ENCODE measurements at regions not wholly inside any gene's neighbourhood (a gene's known extent, or its start where the extent isn't known, plus 50 kb on each side); places are given as distances from the start of the nearest gene placed in this dataset.

DNA sequence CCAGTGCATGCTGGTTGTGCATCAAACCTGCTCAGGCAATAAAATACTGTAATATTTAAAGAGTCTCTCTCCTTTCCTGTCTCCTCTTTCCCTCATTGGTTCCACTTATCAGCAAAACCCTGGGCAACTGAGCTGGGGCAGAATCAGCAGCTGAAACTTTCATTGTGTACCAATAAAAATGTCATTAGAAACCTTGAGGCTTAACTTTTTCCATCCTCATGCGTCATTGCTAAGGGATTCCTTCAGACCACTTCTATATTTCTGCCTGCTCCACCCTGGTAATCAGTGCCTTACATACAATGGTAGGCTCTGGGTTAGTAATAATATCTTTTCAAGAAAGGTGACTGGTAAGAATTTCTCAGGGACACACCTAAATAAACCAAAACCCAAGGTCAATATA is 880.3 kb downstream of the RPA4 start:
- no peak for DNase-seq (ENCODE audit: low spot score)
- ATAC-seq, result no peak

DNA sequence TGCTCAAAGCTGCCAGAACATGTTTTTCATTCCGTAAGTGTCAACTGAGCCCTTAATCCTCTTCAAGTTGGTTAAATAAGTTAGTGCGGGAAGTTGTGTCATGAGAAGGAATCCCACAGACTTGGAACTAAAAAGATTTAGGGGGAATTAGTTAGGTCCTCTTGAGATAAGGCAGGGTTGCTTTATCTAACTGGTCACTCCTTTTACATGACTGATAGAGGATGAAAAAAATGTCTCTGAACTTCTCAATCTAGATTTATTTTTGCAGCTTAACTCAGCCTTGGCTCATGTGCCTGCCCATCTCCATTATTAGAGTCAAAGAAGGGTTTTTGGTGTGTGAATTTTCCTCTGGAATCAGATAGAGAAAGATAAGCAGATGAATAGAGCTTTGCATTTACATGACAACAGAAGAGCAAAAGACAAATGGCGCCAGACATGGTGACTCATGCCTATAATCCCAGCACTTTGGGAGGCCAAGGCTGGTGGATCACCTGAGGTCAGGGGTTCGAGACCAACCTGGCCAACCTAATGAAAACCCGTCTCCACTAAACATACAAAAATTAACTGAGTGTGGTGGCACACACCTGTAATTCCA is 882.9 kb downstream of the RPA4 start:
- no peak for ATAC-seq

GRCh38 chrX:97787311-97787710 is 903.6 kb downstream of the RPA4 start:
- ATAC-seq, result no peak
- DNase-seq (ENCODE audit: low spot score), result no peak

More for the DNA sequence above, 882.9 kb downstream of the RPA4 start:
- no peak for DNase-seq (ENCODE audit: low spot score)

- ATAC-seq (no peak), DNase-seq (ENCODE audit: low spot score) (no peak)
Observed at GRCh38 chrX:97787849-97788248, 904.1 kb downstream of the RPA4 start.

DNA sequence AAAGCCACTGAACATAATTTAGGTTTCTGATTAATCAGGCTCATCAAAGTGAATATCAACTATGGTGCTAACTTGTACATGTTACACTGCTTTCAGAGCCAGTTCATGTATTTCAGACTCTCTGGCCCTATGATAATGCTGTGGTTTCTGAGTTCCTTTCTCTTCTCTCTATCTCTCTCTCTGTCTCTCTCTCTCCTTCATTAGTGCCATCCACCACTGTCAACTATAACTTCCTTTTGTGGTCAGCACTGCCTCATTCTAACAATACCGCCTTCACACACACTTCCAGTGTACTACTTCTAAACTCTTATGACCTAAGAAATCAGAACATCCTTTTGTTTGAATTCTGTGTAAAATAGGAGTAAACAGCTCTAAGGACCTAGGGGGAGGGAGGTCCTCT is 907.1 kb downstream of the RPA4 start:
- DNase-seq (ENCODE audit: low spot score) (no peak), ATAC-seq (no peak)

- ATAC-seq (no peak), DNase-seq (ENCODE audit: low spot score) (no peak)
Observed at GRCh38 chrX:97797076-97797475, 913.4 kb downstream of the RPA4 start.

GRCh38 chrX:97806238-97806637 is 922.5 kb downstream of the RPA4 start:
- DNase-seq (ENCODE audit: low spot score) (no peak), ATAC-seq (no peak)

DNA sequence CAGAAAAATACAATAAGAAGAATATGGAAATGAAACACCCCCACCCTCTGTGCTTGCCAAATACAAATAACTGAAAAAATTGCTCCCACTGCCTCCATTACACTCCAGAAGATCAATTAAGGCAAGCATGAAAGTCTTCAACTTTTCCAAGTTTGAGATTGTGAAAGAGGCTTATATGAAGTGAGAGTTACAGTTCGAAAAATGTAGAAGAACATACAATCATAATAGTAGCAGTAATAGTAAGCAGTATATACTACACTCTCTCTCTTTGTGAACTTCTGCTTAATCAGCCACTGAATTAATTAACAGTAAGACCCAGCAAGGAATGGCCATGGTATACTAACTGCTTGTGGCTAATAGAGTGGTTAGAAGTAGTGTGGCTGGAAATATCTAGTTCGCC is 923.2 kb downstream of the RPA4 start:
- ATAC-seq (no peak), DNase-seq (ENCODE audit: low spot score) (no peak)

DNA sequence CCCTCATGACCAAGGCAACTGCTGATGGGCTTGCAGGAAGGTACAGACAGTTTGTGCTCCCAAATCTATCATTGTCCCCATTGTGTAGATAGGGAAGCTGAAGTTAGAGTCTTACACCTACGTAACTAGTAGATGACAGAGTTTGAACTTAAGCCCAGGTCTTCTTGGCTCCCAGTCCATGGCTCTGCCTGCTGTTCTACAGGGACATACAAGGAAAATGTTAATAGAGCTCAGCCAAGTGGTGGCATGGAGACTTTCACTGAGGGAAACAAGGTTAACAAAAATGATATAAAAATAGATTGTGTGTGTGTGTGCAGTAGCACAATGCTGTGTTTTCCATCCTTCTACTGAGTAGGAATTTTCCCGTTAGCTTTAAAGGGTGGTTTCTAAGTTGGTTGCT is 936.5 kb downstream of the RPA4 start:
- DNase-seq (ENCODE audit: low spot score) (no peak), ATAC-seq (no peak)

DNA sequence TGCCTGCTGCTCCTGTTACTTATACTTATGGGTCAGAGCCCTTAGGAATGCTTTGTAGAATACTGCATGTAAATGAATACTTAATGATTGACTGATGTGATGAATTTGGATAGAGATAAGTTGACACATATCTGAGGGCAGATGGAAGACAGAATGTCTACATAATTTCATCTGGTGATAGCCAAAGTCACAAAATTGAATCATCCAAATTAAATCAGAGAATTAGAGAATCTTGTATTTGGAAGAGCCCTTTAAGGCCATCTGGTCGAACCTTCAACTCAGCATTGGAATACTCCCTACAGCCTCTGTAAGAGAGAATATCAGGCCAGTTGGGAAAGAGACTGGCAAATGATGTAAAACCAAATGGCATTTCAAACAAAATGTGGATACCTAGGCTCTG is 944.8 kb downstream of the RPA4 start:
- no peak for ATAC-seq
- DNase-seq (ENCODE audit: low spot score), result no peak

- ATAC-seq, result no peak
Observed at GRCh38 chrX:97835969-97836368, 952.3 kb downstream of the RPA4 start.

GRCh38 chrX:97841544-97842179 is 958.0 kb downstream of the RPA4 start:
- ATAC-seq, result no peak
- DNase-seq (ENCODE audit: low spot score), result no peak

More at GRCh38 chrX:97835969-97836368, 952.3 kb downstream of the RPA4 start:
- DNase-seq (ENCODE audit: low spot score), result no peak

DNA sequence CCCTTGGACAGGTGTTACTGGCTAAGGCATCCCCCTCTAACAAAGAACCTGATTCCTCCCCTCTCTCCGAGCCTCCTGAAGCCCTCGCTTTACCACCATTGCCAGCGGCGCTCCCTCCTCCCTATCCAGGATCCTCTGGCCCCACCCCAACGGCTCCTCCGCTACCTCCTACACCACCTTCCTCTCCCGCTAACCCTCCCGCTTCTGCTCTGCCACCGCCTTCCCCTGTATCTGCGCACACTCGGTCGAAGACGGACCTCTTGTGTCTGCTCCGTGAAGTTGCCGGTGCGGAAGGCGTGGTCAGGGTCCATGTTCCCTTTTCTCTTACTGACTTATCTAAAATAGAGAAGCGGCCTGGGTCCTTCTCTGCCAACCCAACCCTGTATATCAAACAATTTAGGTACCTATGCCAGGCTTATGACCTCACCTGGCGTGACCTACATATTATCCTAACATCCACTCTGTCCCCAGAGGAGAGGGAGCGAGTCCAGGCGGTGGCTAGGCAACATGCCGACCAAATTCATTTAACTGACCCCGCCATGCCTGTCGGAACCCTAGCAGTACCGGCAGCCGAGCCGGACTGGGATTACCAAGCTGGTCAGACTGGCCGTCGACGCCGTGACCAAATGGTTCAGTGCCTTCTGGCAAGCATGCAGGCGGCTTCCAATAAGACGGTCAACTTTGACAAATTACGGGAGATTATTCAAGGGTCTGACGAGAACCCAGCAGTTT is 958.9 kb downstream of the RPA4 start:
- DNase-seq (ENCODE audit: low spot score) (no peak), ATAC-seq (no peak)

- DNase-seq (ENCODE audit: low spot score), result no peak
- ATAC-seq, result no peak
Observed at GRCh38 chrX:97843200-97843811, 959.6 kb downstream of the RPA4 start.

GRCh38 chrX:97844161-97844560 is 960.5 kb downstream of the RPA4 start:
- ATAC-seq (no peak), DNase-seq (ENCODE audit: low spot score) (no peak)

DNA sequence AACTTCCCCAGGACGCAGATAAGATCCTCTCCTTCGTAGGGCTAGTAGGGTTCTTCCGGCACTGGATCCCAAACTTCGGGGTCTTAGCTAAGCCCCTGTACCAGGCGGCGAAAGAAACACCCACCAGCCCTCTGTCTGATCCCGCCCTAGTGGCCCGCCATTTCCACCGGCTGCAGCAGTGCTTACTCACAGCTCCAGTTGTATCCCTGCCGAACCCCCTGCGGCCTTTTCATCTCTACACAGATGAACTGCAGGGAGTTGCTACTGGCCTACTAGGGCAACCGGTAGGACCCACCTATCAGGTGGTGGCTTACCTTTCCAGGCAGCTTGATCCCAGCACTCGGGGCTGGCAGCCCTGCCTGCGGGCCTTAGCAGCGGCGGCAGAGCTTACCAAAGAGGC is 961.2 kb downstream of the RPA4 start:
- ATAC-seq (no peak), DNase-seq (ENCODE audit: low spot score) (no peak)

DNA sequence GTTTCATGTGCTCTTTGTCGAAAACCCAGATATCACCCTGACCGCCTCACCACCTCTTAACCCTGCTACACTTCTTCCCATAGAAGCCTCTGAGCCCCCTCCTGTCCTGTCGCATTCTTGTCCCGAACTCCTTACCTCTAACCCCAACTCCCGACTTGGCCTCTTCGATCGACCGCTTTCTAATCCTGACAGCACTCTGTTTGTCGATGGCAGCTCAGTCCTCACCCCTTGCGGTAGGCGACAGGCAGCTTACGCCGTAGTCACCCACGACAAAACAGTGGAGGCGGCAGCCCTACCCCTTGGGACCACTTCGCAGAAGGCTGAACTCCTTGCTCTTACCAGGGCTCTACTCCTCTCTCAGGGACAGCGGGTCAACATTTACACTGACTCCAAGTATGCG is 961.7 kb downstream of the RPA4 start:
- ATAC-seq, result no peak
- no peak for DNase-seq (ENCODE audit: low spot score)

DNA sequence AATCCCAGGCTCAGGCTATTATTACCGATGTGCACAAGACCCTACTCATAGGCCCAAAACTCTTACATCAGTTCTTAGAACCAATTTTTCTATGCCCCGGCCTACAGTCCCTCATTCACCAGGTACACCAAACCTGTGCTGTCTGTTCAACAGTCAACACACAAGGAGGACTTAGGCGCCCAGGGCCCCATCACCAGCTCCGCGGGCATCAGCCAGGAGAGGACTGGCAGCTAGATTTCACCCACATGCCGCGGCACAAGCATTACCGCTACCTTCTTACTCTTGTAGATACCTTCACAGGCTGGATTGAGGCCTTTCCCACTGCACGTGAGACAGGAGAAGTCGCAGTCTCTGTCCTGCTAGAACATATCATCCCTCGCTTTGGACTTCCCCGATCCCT is 962.5 kb downstream of the RPA4 start:
- DNase-seq (ENCODE audit: low spot score), result no peak
- ATAC-seq, result no peak

GRCh38 chrX:97846718-97847237 is 963.1 kb downstream of the RPA4 start:
- ATAC-seq (no peak), DNase-seq (ENCODE audit: low spot score) (no peak)

DNA sequence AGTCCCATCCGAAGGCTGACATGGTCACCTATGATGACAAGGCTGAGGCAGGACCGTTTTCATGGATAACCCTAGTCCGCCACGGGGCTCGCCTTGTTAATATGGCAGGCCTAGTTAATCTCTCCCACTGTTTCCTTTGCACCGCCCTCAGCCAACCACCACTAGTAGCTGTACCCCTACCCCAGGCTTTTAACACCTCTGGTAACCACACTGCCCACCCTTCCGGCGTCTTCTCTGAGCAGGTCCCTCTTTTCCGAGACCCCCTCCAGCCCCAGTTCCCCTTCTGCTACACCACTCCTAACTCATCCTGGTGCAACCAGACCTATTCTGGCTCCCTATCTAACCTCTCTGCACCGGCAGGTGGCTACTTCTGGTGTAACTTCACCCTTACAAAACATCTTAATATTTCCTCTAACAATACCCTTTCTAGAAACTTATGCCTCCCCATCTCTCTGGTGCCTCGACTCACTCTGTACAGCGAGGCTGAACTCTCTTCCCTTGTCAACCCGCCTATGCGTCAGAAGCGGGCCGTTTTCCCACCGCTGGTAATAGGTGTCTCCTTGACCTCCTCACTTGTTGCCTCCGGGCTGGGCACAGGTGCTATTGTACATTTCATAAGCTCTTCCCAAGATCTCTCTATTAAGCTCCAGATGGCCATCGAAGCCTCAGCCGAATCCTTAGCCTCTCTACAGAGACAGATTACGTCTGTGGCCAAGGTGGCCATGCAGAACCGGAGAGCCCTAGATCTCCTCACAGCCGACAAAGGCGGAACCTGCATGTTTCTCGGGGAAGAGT is 964.4 kb downstream of the RPA4 start:
- ATAC-seq, result no peak
- no peak for DNase-seq (ENCODE audit: low spot score)

DNA sequence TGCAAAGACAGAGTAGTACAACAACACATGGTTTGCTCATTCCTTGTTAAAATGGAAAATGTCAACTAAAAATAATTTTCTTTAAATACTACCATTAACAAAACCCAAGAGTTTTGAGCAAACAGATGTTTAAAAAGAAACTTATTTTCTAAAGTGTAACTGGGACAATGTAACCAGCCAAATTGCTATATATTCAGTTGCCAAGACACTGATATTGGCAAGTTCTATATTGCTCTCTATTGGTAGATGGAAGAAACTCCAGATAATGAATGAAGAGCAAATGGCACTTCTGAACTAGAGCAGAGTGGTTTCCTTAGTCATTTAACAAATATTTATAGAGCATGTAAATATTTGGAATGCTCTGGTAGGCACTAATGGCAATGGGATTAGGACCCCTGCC is 966.2 kb downstream of the RPA4 start:
- ATAC-seq, result no peak
- no peak for DNase-seq (ENCODE audit: low spot score)

Data from left lobe of liver (tissue), 2 donors.